ENCODE measurements at regions not wholly inside any gene's neighbourhood (a gene's known extent, or its start where the extent isn't known, plus 50 kb on each side); places are given as distances from the start of the nearest gene placed in this dataset.

GRCh38 chr6:150799276-150799805 is 66.2 kb upstream of the MTHFD1L start:
- Mint-ChIP-seq H3K4me3 (no peak overlapping the region), H3K9me3 (no peaks in the 10 kb centered on the region), H3K27ac (no peak overlapping the region), H3K4me1 (no peaks in the 10 kb centered on the region), H3K27me3 (ENCODE audit: low read depth) (peaks cover 13% of the 10 kb centered on the region), H3K36me3 (no peaks in the 10 kb centered on the region)
- ATAC-seq (no peak), DNase-seq (ENCODE audit: low spot score) (no peak)
- TF ChIP-seq NR1H2 (CRISPR knock-in tag; IDR thresholded peaks at IDR 0.05) (no peak), ATF3 (CRISPR knock-in tag; conservative IDR thresholded peaks at IDR 0.05) (no peak), ELF4 (CRISPR knock-in tag; IDR thresholded peaks at IDR 0.05; ENCODE audit: low read depth) (no peak), MYBL2 (CRISPR knock-in tag; IDR thresholded peaks at IDR 0.05) (no peak), CREB1 (CRISPR knock-in tag; IDR thresholded peaks at IDR 0.05) (no peak), E2F1 (CRISPR knock-in tag; IDR thresholded peaks at IDR 0.05) (no peak), ETV6 (CRISPR knock-in tag; IDR thresholded peaks at IDR 0.05) (no peak), ARID4B (CRISPR knock-in tag; IDR thresholded peaks at IDR 0.05; ENCODE audit: borderline replicate concordance) (no peak), AR (CRISPR knock-in tag; IDR thresholded peaks at IDR 0.05) (no peak), TP53 (CRISPR knock-in tag; IDR thresholded peaks at IDR 0.05) (no peak), JAZF1 (CRISPR knock-in tag; IDR thresholded peaks at IDR 0.05) (no peak), AFF4 (CRISPR knock-in tag; IDR thresholded peaks at IDR 0.05; ENCODE audit: borderline replicate concordance) (no peak)
- POLR2A ChIA-PET, result no interaction called here
- CTCF ChIA-PET, result interaction anchor here (1.0 to 2.5 kb wide), 3 partner anchors 16 to 200 kb away, joined by 3 to 8 read pairs (median 3); partner anchors contain the start of gene PLEKHG1
